Spleen (tissue), 11 donors: ENCODE measurements at regions not wholly inside any gene's neighbourhood (a gene's known extent, or its start where the extent isn't known, plus 50 kb on each side); places are given as distances from the start of the nearest gene placed in this dataset.
A peak's percentile ranks its signal among the peaks of the same experiment; 100 is the strongest.

ENCODE experiments used
- DNase-seq: peaks from one replicate; pipeline ENCODE4 v3.0.0-alpha.2; 2020
- H3K27ac ChIP-seq, 8 donors: fragments of 200-600 bp; sonication (generic) in 7 of 8; 1 replicate in 4 of 8; 2 replicates in 4 of 8; pipeline versions ENCODE4 v1.5.0 to v1.8.0; 2016 to 2021; ENCODE audit warnings: inconsistent platforms in 4 of 8, mild to moderate bottlenecking in 4 of 8, moderate library complexity in 1 of 8
- H3K27me3 ChIP-seq, 7 donors: fragments of 200-600 bp; sonication (generic) in 6 of 7; replicated peaks in 1 of 7; 1 replicate in 4 of 7; 2 replicates in 3 of 7; pipeline versions ENCODE4 v1.5.0 to v1.8.0; 2016 to 2021; ENCODE audit warnings: inconsistent platforms in 3 of 7, mild to moderate bottlenecking in 1 of 7
- H3K36me3 ChIP-seq, 6 donors: fragments of 200-600 bp; sonication (generic) in 5 of 6; 1 replicate in 4 of 6; 2 replicates in 2 of 6; pipeline versions ENCODE4 v1.5.0 to v1.8.0; 2016 to 2021; ENCODE audit warnings: inconsistent platforms in 2 of 6
- H3K4me1 ChIP-seq, 6 donors: fragments of 200-600 bp; sonication (generic) in 5 of 6; 1 replicate in 3 of 6; 2 replicates in 3 of 6; pipeline versions ENCODE4 v1.5.0 to v1.8.0; 2016 to 2021; ENCODE audit warnings: inconsistent platforms in 3 of 6
- H3K4me3 ChIP-seq, 8 donors: fragments of 200-600 bp; sonication (generic) in 7 of 8; 1 replicate in 4 of 8; 2 replicates in 4 of 8; pipeline versions ENCODE4 v1.5.0 to v1.8.0; 2016 to 2021; ENCODE audit warnings: inconsistent platforms in 4 of 8, mild to moderate bottlenecking in 4 of 8, moderate library complexity in 2 of 8
- H3K9me3 ChIP-seq, 8 donors: fragments of 200-600 bp; sonication (generic) in 7 of 8; 1 replicate in 4 of 8; 2 replicates in 4 of 8; pipeline versions ENCODE4 v1.5.0 to v1.8.0; 2016 to 2021; ENCODE audit warnings: inconsistent platforms in 4 of 8
- CTCF ChIP-seq, 11 experiments: fragments of 200-600 bp in 7 of 11; fragments of 450-650 bp in 4 of 11; sonication (generic) in 4 of 11; IDR thresholded peaks in 8 of 11; conservative IDR thresholded peaks in 3 of 11; 1 replicate in 7 of 11; 2 replicates in 4 of 11; pipeline versions ENCODE4 v1.4.0 to v1.8.0; 2016 to 2021; ENCODE audit warnings: antibody characterized with exemption in 11 of 11, inconsistent platforms in 4 of 11, mild to moderate bottlenecking in 1 of 11
- POLR2A ChIP-seq, 3 donors: fragments of 450-650 bp; IDR thresholded peaks; one replicate each; pipeline ENCODE4 v1.5.1; 2017; ENCODE audit warnings: antibody characterized with exemption in 3 of 3, mild to moderate bottlenecking in 1 of 3
- POLR2AphosphoS5 ChIP-seq, 3 donors: sonication (generic); formaldehyde crosslinking; IDR thresholded peaks; one replicate each; pipeline ENCODE4 v1.5.1; 2017; ENCODE audit warnings: antibody characterized with exemption in 3 of 3
- WGBS, 5 donors: extraction: QIAGEN DNeasy Blood & Tissue Kit in 3 of 5; methylation state at CpG; one replicate each; pipeline versions ENCODE4 v1.1.5 to v1.1.7; 2013 to 2018; 5-methylcytosine and 5-hydroxymethylcytosine counted together
- intact Hi-C: fragments of 100-400 bp; cut with DNase I; formaldehyde crosslinking; loops from one replicate; pipeline ENCODE4 v1.15.0; 2023; ENCODE audit warnings: low total_unique reads
- donor health status: healthy with polysubstance abuse.
- donor health status: DM: no; HTN: no; CAD: no; lungs with moderate emphysema.
- donor health status: DM: no; HTN: no; CAD: no.
- donor health status: Bipolar disorder and iron deficiency.
- donor health status: healthy.
- donor health status: DM: no; HTN: no; CAD: no.
- donor health status: DM: yes; HTN: yes; CAD: no.

- no peak for DNase-seq
- Histone ChIP-seq H3K4me1 (no peaks in the 10 kb centered on the region), H3K4me3 (no peak overlapping the region), H3K36me3 (no peaks in the 10 kb centered on the region), H3K27me3 (no peaks in the 10 kb centered on the region), H3K9me3 (peaks cover 0 to 30% (median 18%) of the 10 kb centered on the region in 8 donors), H3K27ac (no peak overlapping the region)
- WGBS, 5 donors, result 76 to 86% (median 78%) methylated on average over 2 of the region's 2 CpGs
- TF ChIP-seq POLR2A (IDR thresholded peaks at IDR 0.05) (no peak), CTCF (IDR thresholded peaks at IDR 0.05 in 8 of 11, conservative IDR thresholded peaks at IDR 0.05 in 3 of 11) (no peak), POLR2AphosphoS5 (IDR thresholded peaks at IDR 0.05) (no peak)
- intact Hi-C loops, result no loop called here
Observed at GRCh38 chr6:141992109-141992508, 140.6 kb upstream of the GJE1 start.

GRCh38 chr6:141990840-141991239 lies 141.9 kb upstream of the GJE1 start:
- intact Hi-C loops, result no loop called here
- no peaks in the 10 kb centered on the region for H3K4me1 ChIP-seq
- no peaks in the 10 kb centered on the region for H3K36me3 ChIP-seq
- H3K9me3 ChIP-seq, result peaks cover 0 to 17% (median 5%) of the 10 kb centered on the region in 8 donors
- TF ChIP-seq CTCF (IDR thresholded peaks at IDR 0.05 in 8 of 11, conservative IDR thresholded peaks at IDR 0.05 in 3 of 11), result no peak
- no peak for TF ChIP-seq POLR2AphosphoS5 (IDR thresholded peaks at IDR 0.05)
- no peak overlapping the region for H3K27ac ChIP-seq
- H3K27me3 ChIP-seq, result no peaks in the 10 kb centered on the region
- no peak overlapping the region for H3K4me3 ChIP-seq
- WGBS, 5 donors, result 42 to 58% (median 49%) methylated on average over 1 of the region's 1 CpG
- no peak for DNase-seq

- intact Hi-C loops, result no loop called here
- H3K36me3 ChIP-seq, result no peaks in the 10 kb centered on the region
- peaks cover 0 to 5% (median 0%) of the 10 kb centered on the region in 8 donors for H3K9me3 ChIP-seq
- no peak for DNase-seq
- no peaks in the 10 kb centered on the region for H3K4me1 ChIP-seq
- no peaks in the 10 kb centered on the region for H3K27me3 ChIP-seq
- no peak overlapping the region for H3K27ac ChIP-seq
- H3K4me3 ChIP-seq, result no peak overlapping the region
- WGBS, 5 donors, result 0 to 96% (median 85%) methylated on average over 1 of the region's 1 CpG
- TF ChIP-seq CTCF (IDR thresholded peaks at IDR 0.05 in 8 of 11, conservative IDR thresholded peaks at IDR 0.05 in 3 of 11), result no peak
- no peak for TF ChIP-seq POLR2AphosphoS5 (IDR thresholded peaks at IDR 0.05)
- no peak for TF ChIP-seq POLR2A (IDR thresholded peaks at IDR 0.05)
Observed at GRCh38 chr6:141989706-141989959, 143.1 kb upstream of the GJE1 start.

- intact Hi-C loops, result no loop called here
- no peaks in the 10 kb centered on the region for H3K4me1 ChIP-seq
- no peaks in the 10 kb centered on the region for H3K36me3 ChIP-seq
- no peak overlapping the region for H3K27ac ChIP-seq
- no peak overlapping the region for H3K4me3 ChIP-seq
- no peaks in the 10 kb centered on the region for H3K27me3 ChIP-seq
- DNase-seq, result no peak
- TF ChIP-seq POLR2A (IDR thresholded peaks at IDR 0.05), result no peak
- no peak for TF ChIP-seq POLR2AphosphoS5 (IDR thresholded peaks at IDR 0.05)
- peak in 5 of 11 experiments; percentile 18 to 56 (median 47) for TF ChIP-seq CTCF (IDR thresholded peaks at IDR 0.05 in 8 of 11, conservative IDR thresholded peaks at IDR 0.05 in 3 of 11)
- H3K9me3 ChIP-seq, result peaks cover 0 to under 1% (median 0%) of the 10 kb centered on the region in 8 donors
- 49 to 54% (median 52%) methylated on average over 2 of the region's 2 CpGs for WGBS, 5 donors
Observed at GRCh38 chr6:141988954-141989705, 143.6 kb upstream of the GJE1 start.
